RWPE1 (cell line): ENCODE measurements at regions not wholly inside any gene's neighbourhood (a gene's known extent, or its start where the extent isn't known, plus 50 kb on each side); places are given as distances from the start of the nearest gene placed in this dataset.
A peak's percentile ranks its signal among the peaks of the same experiment; 100 is the strongest.

Source experiments
- CTCF ChIA-PET: fragments of 350-600 bp; sonication (Branson Sonifier 250); formaldehyde crosslinking; extraction: SDS; loops from one replicate; lab custom pipeline; 2021; lab: Yijun Ruan, JAX
- POLR2A ChIA-PET: fragments of 400-600 bp; formaldehyde crosslinking; extraction: SDS; loops from one replicate; lab custom pipeline; 2020; ENCODE audit warnings: antibody characterized with exemption; ENCODE audit not compliant: low non-redundant PET; lab: Yijun Ruan, JAX
- DNase-seq: peaks from one replicate; pipeline ENCODE4 v3.0.0; 2012; ENCODE audit warnings: low spot score
- H3K27ac ChIP-seq: fragments of 450-650 bp; 2 replicates; pipeline ENCODE4 v1.5.1; 2017
- CTCF ChIP-seq: fragments of 450-650 bp; conservative IDR thresholded peaks from 2 replicates; pipeline ENCODE4 v1.5.1; 2017; ENCODE audit warnings: low read depth, mild to moderate bottlenecking

GRCh38 chr12:92295523-92295922 lies 149.9 kb upstream of the BTG1 start:
- H3K27ac ChIP-seq = no peak overlapping the region
- ChIA-PET POLR2A (no interaction called here), CTCF (no interaction called here)
- no peak for DNase-seq
- TF ChIP-seq CTCF = no peak

GRCh38 chr12:92294676-92295440 lies 149.2 kb upstream of the BTG1 start:
- no peak overlapping the region for H3K27ac ChIP-seq
- POLR2A ChIA-PET = no interaction called here
- TF ChIP-seq CTCF = no peak
- CTCF ChIA-PET = interaction anchor here (0.5 to 0.6 kb wide), 2 partner anchors 135 to 386 kb away, joined by 3 to 7 read pairs; no protein-coding TSS in a partner anchor
- no peak for DNase-seq

- TF ChIP-seq CTCF = no peak
- CTCF ChIA-PET = no interaction called here
- no peak overlapping the region for H3K27ac ChIP-seq
- POLR2A ChIA-PET = no interaction called here
- DNase-seq = no peak
Observed at GRCh38 chr12:92292016-92292415, 146.4 kb upstream of the BTG1 start.

GRCh38 chr12:92290886-92291285 lies 145.2 kb upstream of the BTG1 start:
- CTCF ChIA-PET = no interaction called here
- TF ChIP-seq CTCF = no peak
- no peak overlapping the region for H3K27ac ChIP-seq
- no peak for DNase-seq
- POLR2A ChIA-PET = no interaction called here

GRCh38 chr12:92290350-92290695 lies 144.7 kb upstream of the BTG1 start:
- ChIA-PET POLR2A (no interaction called here), CTCF (interaction anchor here (0.7 kb wide), 1 partner anchor 234 kb away, joined by 3 read pairs; no protein-coding TSS in a partner anchor)
- DNase-seq = peak; percentile 28
- TF ChIP-seq CTCF = no peak
- H3K27ac ChIP-seq = no peak overlapping the region

GRCh38 chr12:92289629-92290349 lies 144.1 kb upstream of the BTG1 start:
- ChIA-PET POLR2A (no interaction called here), CTCF (interaction anchor here (0.7 kb wide), 1 partner anchor 233 kb away, joined by 3 read pairs; no protein-coding TSS in a partner anchor)
- H3K27ac ChIP-seq = no peak overlapping the region

More at GRCh38 chr12:92289629-92290349, 144.1 kb upstream of the BTG1 start:
- peak; percentile 38 for DNase-seq
- no peak for TF ChIP-seq CTCF
